ENCODE measurements at regions not wholly inside any gene's neighbourhood (a gene's known extent, or its start where the extent isn't known, plus 50 kb on each side); places are given as distances from the start of the nearest gene placed in this dataset.

DNA sequence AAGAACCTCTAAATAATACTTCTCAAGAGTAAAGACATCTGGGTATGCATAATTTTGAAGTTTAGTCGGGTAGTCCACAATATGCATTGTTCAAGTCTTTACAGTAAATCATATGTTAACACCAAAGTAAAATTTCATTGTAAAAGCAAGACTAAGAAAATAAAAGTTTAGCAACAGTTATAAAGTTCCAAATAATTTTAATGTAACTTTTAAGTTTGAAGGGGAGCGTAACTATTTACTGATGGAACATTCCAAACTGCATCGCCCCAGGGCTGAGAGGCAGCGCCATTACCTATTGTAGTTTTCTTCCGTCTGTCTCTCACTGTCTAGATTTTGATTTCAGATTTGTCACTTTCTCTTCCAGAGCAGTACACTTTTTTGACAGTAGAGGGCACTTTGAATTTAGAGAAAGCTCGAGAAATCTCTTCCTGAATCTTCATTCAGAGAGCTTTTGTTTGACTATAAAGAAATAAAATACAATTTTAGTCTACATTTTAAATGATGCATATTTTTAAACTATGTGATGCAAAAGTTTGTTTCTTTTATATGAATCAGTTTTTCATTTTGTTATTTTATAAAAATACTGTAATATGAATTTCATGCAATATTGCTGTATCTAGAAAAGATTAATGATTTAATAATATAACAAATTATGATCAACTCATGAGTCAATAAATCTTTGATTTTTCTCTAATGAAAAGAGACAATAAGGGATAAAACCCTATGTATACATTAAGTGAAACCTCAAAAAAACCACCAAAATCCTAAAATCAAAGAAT is 389.8 kb downstream of the FIGN start:
- Histone ChIP-seq H3K27ac (ENCODE audit: low read length) (no peak overlapping the region), H3K9me2 (ENCODE audit: insufficient read depth, low read length) (no peaks in the 10 kb centered on the region), H3K79me2 (replicated peaks; ENCODE audit: insufficient read depth, low read length) (no peaks in the 10 kb centered on the region), H4K20me1 (ENCODE audit: insufficient read depth) (no peaks in the 10 kb centered on the region), H3K9me3 (ENCODE audit: low read length) (no peaks in the 10 kb centered on the region), H3K36me3 (ENCODE audit: insufficient read depth, low read length) (no peaks in the 10 kb centered on the region), H3K9ac (ENCODE audit: low read length) (no peak overlapping the region), H2AFZ (ENCODE audit: low read depth, low read length) (no peak overlapping the region), H3K27me3 (ENCODE audit: insufficient read depth, low read depth, low read length) (peaks cover 3% of the 10 kb centered on the region), H3F3A (ENCODE audit: insufficient read depth, low read length, poor library complexity, severe bottlenecking) (no peaks in the 10 kb centered on the region), H3K4me2 (ENCODE audit: low read length) (no peak overlapping the region), H3K4me3 (ENCODE audit: low read length) (no peak overlapping the region)
- TF ChIP-seq, protein P1, sequence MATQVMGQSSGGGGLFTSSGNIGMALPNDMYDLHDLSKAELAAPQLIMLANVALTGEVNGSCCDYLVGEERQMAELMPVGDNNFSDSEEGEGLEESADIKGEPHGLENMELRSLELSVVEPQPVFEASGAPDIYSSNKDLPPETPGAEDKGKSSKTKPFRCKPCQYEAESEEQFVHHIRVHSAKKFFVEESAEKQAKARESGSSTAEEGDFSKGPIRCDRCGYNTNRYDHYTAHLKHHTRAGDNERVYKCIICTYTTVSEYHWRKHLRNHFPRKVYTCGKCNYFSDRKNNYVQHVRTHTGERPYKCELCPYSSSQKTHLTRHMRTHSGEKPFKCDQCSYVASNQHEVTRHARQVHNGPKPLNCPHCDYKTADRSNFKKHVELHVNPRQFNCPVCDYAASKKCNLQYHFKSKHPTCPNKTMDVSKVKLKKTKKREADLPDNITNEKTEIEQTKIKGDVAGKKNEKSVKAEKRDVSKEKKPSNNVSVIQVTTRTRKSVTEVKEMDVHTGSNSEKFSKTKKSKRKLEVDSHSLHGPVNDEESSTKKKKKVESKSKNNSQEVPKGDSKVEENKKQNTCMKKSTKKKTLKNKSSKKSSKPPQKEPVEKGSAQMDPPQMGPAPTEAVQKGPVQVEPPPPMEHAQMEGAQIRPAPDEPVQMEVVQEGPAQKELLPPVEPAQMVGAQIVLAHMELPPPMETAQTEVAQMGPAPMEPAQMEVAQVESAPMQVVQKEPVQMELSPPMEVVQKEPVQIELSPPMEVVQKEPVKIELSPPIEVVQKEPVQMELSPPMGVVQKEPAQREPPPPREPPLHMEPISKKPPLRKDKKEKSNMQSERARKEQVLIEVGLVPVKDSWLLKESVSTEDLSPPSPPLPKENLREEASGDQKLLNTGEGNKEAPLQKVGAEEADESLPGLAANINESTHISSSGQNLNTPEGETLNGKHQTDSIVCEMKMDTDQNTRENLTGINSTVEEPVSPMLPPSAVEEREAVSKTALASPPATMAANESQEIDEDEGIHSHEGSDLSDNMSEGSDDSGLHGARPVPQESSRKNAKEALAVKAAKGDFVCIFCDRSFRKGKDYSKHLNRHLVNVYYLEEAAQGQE (IDR thresholded peaks at IDR 0.05; ENCODE audit: borderline replicate concordance), result no peak
- TF ChIP-seq SMC3 (conservative IDR thresholded peaks at IDR 0.05; ENCODE audit: poor library complexity) (peak; percentile 87), RAD21 (conservative IDR thresholded peaks at IDR 0.05) (peak; percentile 84)
- TF ChIP-seq, protein P2, sequence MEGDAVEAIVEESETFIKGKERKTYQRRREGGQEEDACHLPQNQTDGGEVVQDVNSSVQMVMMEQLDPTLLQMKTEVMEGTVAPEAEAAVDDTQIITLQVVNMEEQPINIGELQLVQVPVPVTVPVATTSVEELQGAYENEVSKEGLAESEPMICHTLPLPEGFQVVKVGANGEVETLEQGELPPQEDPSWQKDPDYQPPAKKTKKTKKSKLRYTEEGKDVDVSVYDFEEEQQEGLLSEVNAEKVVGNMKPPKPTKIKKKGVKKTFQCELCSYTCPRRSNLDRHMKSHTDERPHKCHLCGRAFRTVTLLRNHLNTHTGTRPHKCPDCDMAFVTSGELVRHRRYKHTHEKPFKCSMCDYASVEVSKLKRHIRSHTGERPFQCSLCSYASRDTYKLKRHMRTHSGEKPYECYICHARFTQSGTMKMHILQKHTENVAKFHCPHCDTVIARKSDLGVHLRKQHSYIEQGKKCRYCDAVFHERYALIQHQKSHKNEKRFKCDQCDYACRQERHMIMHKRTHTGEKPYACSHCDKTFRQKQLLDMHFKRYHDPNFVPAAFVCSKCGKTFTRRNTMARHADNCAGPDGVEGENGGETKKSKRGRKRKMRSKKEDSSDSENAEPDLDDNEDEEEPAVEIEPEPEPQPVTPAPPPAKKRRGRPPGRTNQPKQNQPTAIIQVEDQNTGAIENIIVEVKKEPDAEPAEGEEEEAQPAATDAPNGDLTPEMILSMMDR (IDR thresholded peaks at IDR 0.05; ENCODE audit: poor library complexity, severe bottlenecking), result peak; percentile 76

DNA sequence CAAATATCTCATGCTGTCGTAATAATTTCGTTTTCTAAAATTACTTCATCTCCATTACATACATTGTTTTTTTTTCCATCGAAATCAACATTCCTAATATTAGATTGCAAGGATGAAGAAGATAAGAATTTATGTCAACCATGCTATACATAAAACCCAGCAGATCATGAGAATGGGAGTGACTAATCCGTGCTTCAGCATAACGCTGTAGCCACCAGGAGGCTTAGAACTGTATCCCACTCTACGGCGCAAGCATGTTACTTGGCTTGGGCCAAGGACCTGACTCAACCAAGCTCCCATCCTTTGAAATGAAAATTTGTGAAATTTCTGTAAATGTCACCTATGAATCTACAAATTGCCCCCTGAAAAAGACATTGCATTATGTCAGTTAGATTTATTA is 392.5 kb downstream of the FIGN start:
- Histone ChIP-seq H3K36me3 (ENCODE audit: insufficient read depth, low read length) (no peaks in the 10 kb centered on the region), H4K20me1 (ENCODE audit: insufficient read depth) (no peaks in the 10 kb centered on the region), H3K4me2 (ENCODE audit: low read length) (no peak overlapping the region), H3K9ac (ENCODE audit: low read length) (no peak overlapping the region), H2AFZ (ENCODE audit: low read depth, low read length) (no peak overlapping the region), H3K27ac (ENCODE audit: low read length) (no peak overlapping the region), H3K27me3 (ENCODE audit: insufficient read depth, low read depth, low read length) (peaks cover under 1% of the 10 kb centered on the region), H3K9me2 (ENCODE audit: insufficient read depth, low read length) (no peaks in the 10 kb centered on the region), H3K4me3 (ENCODE audit: low read length) (no peak overlapping the region), H3K79me2 (replicated peaks; ENCODE audit: insufficient read depth, low read length) (no peaks in the 10 kb centered on the region), H3K9me3 (ENCODE audit: low read length) (no peaks in the 10 kb centered on the region), H3F3A (ENCODE audit: insufficient read depth, low read length, poor library complexity, severe bottlenecking) (no peaks in the 10 kb centered on the region)
- TF ChIP-seq EP300 (conservative IDR thresholded peaks at IDR 0.05; ENCODE audit: poor library complexity, severe bottlenecking), result no peak
- TF ChIP-seq, protein P2 (IDR thresholded peaks at IDR 0.05; ENCODE audit: poor library complexity, severe bottlenecking), result no peak
- no peak for TF ChIP-seq MXI1 (conservative IDR thresholded peaks at IDR 0.05; ENCODE audit: poor library complexity, severe bottlenecking)
- no peak for TF ChIP-seq POLR2AphosphoS5 (IDR thresholded peaks at IDR 0.05)
- no peak for TF ChIP-seq RAD21 (conservative IDR thresholded peaks at IDR 0.05)
- TF ChIP-seq TAF1 (IDR thresholded peaks at IDR 0.05; ENCODE audit: low read depth), result no peak
- TF ChIP-seq SMC3 (conservative IDR thresholded peaks at IDR 0.05; ENCODE audit: poor library complexity), result no peak
- no peak for TF ChIP-seq EZH2 (IDR thresholded peaks at IDR 0.05; ENCODE audit: borderline replicate concordance, insufficient read depth, low read length, poor library complexity, severe bottlenecking)
- TF ChIP-seq, protein P1 (IDR thresholded peaks at IDR 0.05; ENCODE audit: borderline replicate concordance), result no peak
